ENCODE measurements at regions not wholly inside any gene's neighbourhood (a gene's known extent, or its start where the extent isn't known, plus 50 kb on each side); places are given as distances from the start of the nearest gene placed in this dataset.

GRCh38 chr7:131849472-131849871, 293.0 kb upstream of the PODXL start:
- peaks cover under 1 to 6% (median 3%) of the 10 kb centered on the region in 5 donors for H3K9me3 ChIP-seq (ENCODE audit: control insufficient read depth in 5 of 5, low read length in 5 of 5)

GRCh38 chr7:131848033-131848432, 291.6 kb upstream of the PODXL start:
- no peak overlapping the region for H3K27ac ChIP-seq (ENCODE audit: low read depth, low read length)

More at GRCh38 chr7:131849472-131849871, 293.0 kb upstream of the PODXL start:
- Histone ChIP-seq H3K4me3 (ENCODE audit: low read depth in 1 of 5, low read length in 5 of 5) (no peak overlapping the region), H3K27me3 (ENCODE audit: control insufficient read depth in 5 of 5, insufficient read depth in 4 of 5, low read length in 5 of 5) (peaks cover 6 to 18% (median 9%) of the 10 kb centered on the region in 5 donors), H3K36me3 (ENCODE audit: control insufficient read depth in 5 of 5, insufficient read depth in 5 of 5, low read length in 5 of 5) (no peaks in the 10 kb centered on the region), H3K27ac (ENCODE audit: low read depth, low read length) (no peak overlapping the region), H3K4me1 (ENCODE audit: control insufficient read depth in 5 of 5, insufficient read depth in 5 of 5, low read length in 5 of 5) (no peaks in the 10 kb centered on the region), H3K9ac (ENCODE audit: low read length in 5 of 5) (no peak overlapping the region)

GRCh38 chr7:131845573-131846314, 289.3 kb upstream of the PODXL start:
- Histone ChIP-seq H3K4me1 (ENCODE audit: control insufficient read depth in 5 of 5, insufficient read depth in 5 of 5, low read length in 5 of 5) (peaks cover 0 to 4% (median 3%) of the 10 kb centered on the region in 5 donors), H3K4me3 (ENCODE audit: low read depth in 1 of 5, low read length in 5 of 5) (no peak overlapping the region), H3K27me3 (ENCODE audit: control insufficient read depth in 5 of 5, insufficient read depth in 4 of 5, low read length in 5 of 5) (peaks cover 6 to 18% (median 9%) of the 10 kb centered on the region in 5 donors), H3K36me3 (ENCODE audit: control insufficient read depth in 5 of 5, insufficient read depth in 5 of 5, low read length in 5 of 5) (no peaks in the 10 kb centered on the region), H3K9ac (ENCODE audit: low read length in 5 of 5) (no peak overlapping the region), H3K27ac (ENCODE audit: low read depth, low read length) (no peak overlapping the region), H3K9me3 (ENCODE audit: control insufficient read depth in 5 of 5, low read length in 5 of 5) (no peaks in the 10 kb centered on the region)

More at GRCh38 chr7:131848033-131848432, 291.6 kb upstream of the PODXL start:
- Histone ChIP-seq H3K4me1 (ENCODE audit: control insufficient read depth in 5 of 5, insufficient read depth in 5 of 5, low read length in 5 of 5) (peaks cover 0 to 4% (median 3%) of the 10 kb centered on the region in 5 donors), H3K4me3 (ENCODE audit: low read depth in 1 of 5, low read length in 5 of 5) (no peak overlapping the region), H3K9me3 (ENCODE audit: control insufficient read depth in 5 of 5, low read length in 5 of 5) (peaks cover 0 to 1% (median 0%) of the 10 kb centered on the region in 5 donors), H3K9ac (ENCODE audit: low read length in 5 of 5) (no peak overlapping the region), H3K36me3 (ENCODE audit: control insufficient read depth in 5 of 5, insufficient read depth in 5 of 5, low read length in 5 of 5) (no peaks in the 10 kb centered on the region), H3K27me3 (ENCODE audit: control insufficient read depth in 5 of 5, insufficient read depth in 4 of 5, low read length in 5 of 5) (peaks cover 6 to 18% (median 9%) of the 10 kb centered on the region in 5 donors)

GRCh38 chr7:131844369-131844768, 287.9 kb upstream of the PODXL start:
- Histone ChIP-seq H3K9me3 (ENCODE audit: control insufficient read depth in 5 of 5, low read length in 5 of 5) (no peaks in the 10 kb centered on the region), H3K9ac (ENCODE audit: low read length in 5 of 5) (no peak overlapping the region), H3K4me3 (ENCODE audit: low read depth in 1 of 5, low read length in 5 of 5) (no peak overlapping the region), H3K36me3 (ENCODE audit: control insufficient read depth in 5 of 5, insufficient read depth in 5 of 5, low read length in 5 of 5) (no peaks in the 10 kb centered on the region), H3K27me3 (ENCODE audit: control insufficient read depth in 5 of 5, insufficient read depth in 4 of 5, low read length in 5 of 5) (peaks cover 5 to 18% (median 6%) of the 10 kb centered on the region in 5 donors), H3K27ac (ENCODE audit: low read depth, low read length) (no peak overlapping the region), H3K4me1 (ENCODE audit: control insufficient read depth in 5 of 5, insufficient read depth in 5 of 5, low read length in 5 of 5) (peaks cover 0 to 4% (median 3%) of the 10 kb centered on the region in 5 donors)

GRCh38 chr7:131843898-131844331, 287.5 kb upstream of the PODXL start:
- H3K36me3 ChIP-seq (ENCODE audit: control insufficient read depth in 5 of 5, insufficient read depth in 5 of 5, low read length in 5 of 5), result no peaks in the 10 kb centered on the region
- no peak overlapping the region for H3K9ac ChIP-seq (ENCODE audit: low read length in 5 of 5)
- no peaks in the 10 kb centered on the region for H3K9me3 ChIP-seq (ENCODE audit: control insufficient read depth in 5 of 5, low read length in 5 of 5)
- H3K27me3 ChIP-seq (ENCODE audit: control insufficient read depth in 5 of 5, insufficient read depth in 4 of 5, low read length in 5 of 5), result peaks cover 5 to 15% (median 6%) of the 10 kb centered on the region in 5 donors
- no peak overlapping the region for H3K27ac ChIP-seq (ENCODE audit: low read depth, low read length)
- no peak overlapping the region for H3K4me3 ChIP-seq (ENCODE audit: low read depth in 1 of 5, low read length in 5 of 5)
- H3K4me1 ChIP-seq (ENCODE audit: control insufficient read depth in 5 of 5, insufficient read depth in 5 of 5, low read length in 5 of 5), result peaks cover 0 to 4% (median 3%) of the 10 kb centered on the region in 5 donors

GRCh38 chr7:131839967-131840690, 283.7 kb upstream of the PODXL start:
- Histone ChIP-seq H3K27me3 (ENCODE audit: control insufficient read depth in 5 of 5, insufficient read depth in 4 of 5, low read length in 5 of 5) (peaks cover 4 to 9% (median 5%) of the 10 kb centered on the region in 5 donors), H3K36me3 (ENCODE audit: control insufficient read depth in 5 of 5, insufficient read depth in 5 of 5, low read length in 5 of 5) (no peaks in the 10 kb centered on the region), H3K9me3 (ENCODE audit: control insufficient read depth in 5 of 5, low read length in 5 of 5) (no peaks in the 10 kb centered on the region), H3K27ac (ENCODE audit: low read depth, low read length) (no peak overlapping the region), H3K9ac (ENCODE audit: low read length in 5 of 5) (no peak overlapping the region), H3K4me1 (ENCODE audit: control insufficient read depth in 5 of 5, insufficient read depth in 5 of 5, low read length in 5 of 5) (peaks cover 0 to 4% (median 3%) of the 10 kb centered on the region in 5 donors), H3K4me3 (ENCODE audit: low read depth in 1 of 5, low read length in 5 of 5) (no peak overlapping the region)

GRCh38 chr7:131836733-131837132, 280.3 kb upstream of the PODXL start:
- peaks cover 6 to 31% (median 16%) of the 10 kb centered on the region in 5 donors for H3K27me3 ChIP-seq (ENCODE audit: control insufficient read depth in 5 of 5, insufficient read depth in 4 of 5, low read length in 5 of 5)
- H3K27ac ChIP-seq (ENCODE audit: low read depth, low read length), result no peak overlapping the region
- H3K4me1 ChIP-seq (ENCODE audit: control insufficient read depth in 5 of 5, insufficient read depth in 5 of 5, low read length in 5 of 5), result no peaks in the 10 kb centered on the region
- no peaks in the 10 kb centered on the region for H3K36me3 ChIP-seq (ENCODE audit: control insufficient read depth in 5 of 5, insufficient read depth in 5 of 5, low read length in 5 of 5)
- no peak overlapping the region for H3K4me3 ChIP-seq (ENCODE audit: low read depth in 1 of 5, low read length in 5 of 5)
- H3K9me3 ChIP-seq (ENCODE audit: control insufficient read depth in 5 of 5, low read length in 5 of 5), result no peaks in the 10 kb centered on the region
- H3K9ac ChIP-seq (ENCODE audit: low read length in 5 of 5), result no peak overlapping the region

GRCh38 chr7:131835141-131835540, 278.7 kb upstream of the PODXL start:
- Histone ChIP-seq H3K27me3 (ENCODE audit: control insufficient read depth in 5 of 5, insufficient read depth in 4 of 5, low read length in 5 of 5) (peaks cover 10 to 41% (median 22%) of the 10 kb centered on the region in 5 donors), H3K36me3 (ENCODE audit: control insufficient read depth in 5 of 5, insufficient read depth in 5 of 5, low read length in 5 of 5) (no peaks in the 10 kb centered on the region), H3K4me1 (ENCODE audit: control insufficient read depth in 5 of 5, insufficient read depth in 5 of 5, low read length in 5 of 5) (peaks cover 0 to 4% (median 0%) of the 10 kb centered on the region in 5 donors), H3K9ac (ENCODE audit: low read length in 5 of 5) (no peak overlapping the region), H3K9me3 (ENCODE audit: control insufficient read depth in 5 of 5, low read length in 5 of 5) (no peaks in the 10 kb centered on the region), H3K27ac (ENCODE audit: low read depth, low read length) (no peak overlapping the region), H3K4me3 (ENCODE audit: low read depth in 1 of 5, low read length in 5 of 5) (no peak overlapping the region)

GRCh38 chr7:131830681-131831080, 274.3 kb upstream of the PODXL start:
- H3K4me1 ChIP-seq (ENCODE audit: control insufficient read depth in 5 of 5, insufficient read depth in 5 of 5, low read length in 5 of 5), result peaks cover 0 to 7% (median 0%) of the 10 kb centered on the region in 5 donors

More at GRCh38 chr7:131830681-131831080, 274.3 kb upstream of the PODXL start:
- H3K27me3 ChIP-seq (ENCODE audit: control insufficient read depth in 5 of 5, insufficient read depth in 4 of 5, low read length in 5 of 5), result peaks cover 6 to 45% (median 22%) of the 10 kb centered on the region in 5 donors
- no peak overlapping the region for H3K27ac ChIP-seq (ENCODE audit: low read depth, low read length)
- H3K4me3 ChIP-seq (ENCODE audit: low read depth in 1 of 5, low read length in 5 of 5), result no peak overlapping the region
- no peaks in the 10 kb centered on the region for H3K36me3 ChIP-seq (ENCODE audit: control insufficient read depth in 5 of 5, insufficient read depth in 5 of 5, low read length in 5 of 5)
- H3K9me3 ChIP-seq (ENCODE audit: control insufficient read depth in 5 of 5, low read length in 5 of 5), result peaks cover 0 to 6% (median 5%) of the 10 kb centered on the region in 5 donors
- H3K9ac ChIP-seq (ENCODE audit: low read length in 5 of 5), result no peak overlapping the region

Measured in subcutaneous abdominal adipose tissue (tissue), 5 donors.